Ovary (tissue), 7 donors: ENCODE measurements at regions not wholly inside any gene's neighbourhood (a gene's known extent, or its start where the extent isn't known, plus 50 kb on each side); places are given as distances from the start of the nearest gene placed in this dataset.

ENCODE experiments used
- DNase-seq, 5 donors: peaks; one replicate each; pipeline ENCODE4 v3.0.0-alpha.2; 2019 to 2020
- H3K27ac ChIP-seq, 2 donors: fragments of 200-600 bp; one replicate each; pipeline versions ENCODE4 v1.5.1 to v1.8.0; 2019 to 2022
- H3K27me3 ChIP-seq: fragments of 200-600 bp; one replicate; pipeline ENCODE4 v1.8.0; 2022
- H3K36me3 ChIP-seq: fragments of 200-600 bp; sonication (generic); one replicate; pipeline ENCODE4 v1.5.1; 2019
- H3K4me1 ChIP-seq: one replicate; pipeline ENCODE4 v1.8.1; 2013; ENCODE audit warnings: mild to moderate bottlenecking, moderate library complexity; ENCODE audit not compliant: insufficient read depth
- H3K4me3 ChIP-seq: fragments of 200-600 bp; sonication (generic); one replicate; pipeline ENCODE4 v1.5.1; 2017
- H3K9me3 ChIP-seq, 2 donors: fragments of 200-600 bp in 1 of 2; sonication (generic) in 1 of 2; one replicate each; pipeline versions ENCODE4 v1.5.1 to v1.8.1; 2013 to 2019; ENCODE audit warnings: mild to moderate bottlenecking in 1 of 2, moderate library complexity in 1 of 2
- EP300 ChIP-seq: sonication (generic); formaldehyde crosslinking; IDR thresholded peaks from one replicate; pipeline ENCODE4 v1.6.1; 2017; ENCODE audit warnings: antibody characterized with exemption
- POLR2A ChIP-seq: fragments of 450-650 bp; IDR thresholded peaks from one replicate; pipeline ENCODE4 v1.6.1; 2017; ENCODE audit warnings: antibody characterized with exemption, mild to moderate bottlenecking, moderate library complexity
- WGBS, 3 donors: extraction: QIAGEN DNeasy Blood & Tissue Kit in 1 of 3; methylation state at CpG; one replicate each; pipeline versions ENCODE4 v1.1.5 to v1.1.7; 2013 to 2017; 5-methylcytosine and 5-hydroxymethylcytosine counted together
- intact Hi-C, 4 donors: fragments of 100-400 bp; cut with DNase I; formaldehyde crosslinking; loops; one replicate each; pipeline versions ENCODE4 v1.11.0 to v1.15.1; 2022 to 2023
- TF ChIP-seq, protein P1 (sequence below), 3 donors: fragments of 450-650 bp in 2 of 3; fragments of 200-600 bp in 1 of 3; IDR thresholded peaks; one replicate each; pipeline versions ENCODE4 v1.5.1 to v1.8.0; 2016 to 2022; ENCODE audit warnings: antibody characterized with exemption in 3 of 3, mild to moderate bottlenecking in 1 of 3
- donor health status: DM: no; HTN: no; CAD: no; lungs with moderate emphysema.
- donor health status: DM: no; HTN: no; CAD: no.
- donor health status: Bipolar disorder and iron deficiency.
- donor health status: DM: no; HTN: no; CAD: no.
- donor health status: DM: yes; HTN: yes; CAD: no.

DNA sequence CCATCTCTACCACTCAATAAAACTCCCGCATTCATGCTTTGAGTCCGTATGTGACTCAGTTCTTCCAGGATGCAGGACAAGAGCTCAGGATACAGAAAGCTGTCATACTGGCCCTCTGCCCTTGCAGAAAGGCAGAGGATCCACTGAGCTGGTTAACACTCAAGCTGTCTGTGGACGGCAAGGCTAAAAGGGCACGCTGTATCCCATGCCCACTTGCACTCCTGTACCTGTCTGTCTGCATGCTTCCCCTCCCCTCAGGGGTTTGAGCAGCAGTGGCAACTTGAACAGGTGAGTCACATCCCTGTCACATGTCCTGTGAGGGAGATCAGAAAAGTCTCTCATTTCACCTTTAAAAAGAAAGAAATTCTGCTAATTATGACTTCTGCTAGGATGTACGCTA, 293.8 kb downstream of the HS3ST3B1 start:
- H3K36me3 ChIP-seq, result no peaks in the 10 kb centered on the region
- 93 to 95% (median 94%) methylated on average over 5 of the region's 5 CpGs for WGBS, 3 donors
- no peak overlapping the region for H3K4me3 ChIP-seq
- TF ChIP-seq POLR2A, result no peak
- TF ChIP-seq EP300, result no peak
- TF ChIP-seq, protein P1, sequence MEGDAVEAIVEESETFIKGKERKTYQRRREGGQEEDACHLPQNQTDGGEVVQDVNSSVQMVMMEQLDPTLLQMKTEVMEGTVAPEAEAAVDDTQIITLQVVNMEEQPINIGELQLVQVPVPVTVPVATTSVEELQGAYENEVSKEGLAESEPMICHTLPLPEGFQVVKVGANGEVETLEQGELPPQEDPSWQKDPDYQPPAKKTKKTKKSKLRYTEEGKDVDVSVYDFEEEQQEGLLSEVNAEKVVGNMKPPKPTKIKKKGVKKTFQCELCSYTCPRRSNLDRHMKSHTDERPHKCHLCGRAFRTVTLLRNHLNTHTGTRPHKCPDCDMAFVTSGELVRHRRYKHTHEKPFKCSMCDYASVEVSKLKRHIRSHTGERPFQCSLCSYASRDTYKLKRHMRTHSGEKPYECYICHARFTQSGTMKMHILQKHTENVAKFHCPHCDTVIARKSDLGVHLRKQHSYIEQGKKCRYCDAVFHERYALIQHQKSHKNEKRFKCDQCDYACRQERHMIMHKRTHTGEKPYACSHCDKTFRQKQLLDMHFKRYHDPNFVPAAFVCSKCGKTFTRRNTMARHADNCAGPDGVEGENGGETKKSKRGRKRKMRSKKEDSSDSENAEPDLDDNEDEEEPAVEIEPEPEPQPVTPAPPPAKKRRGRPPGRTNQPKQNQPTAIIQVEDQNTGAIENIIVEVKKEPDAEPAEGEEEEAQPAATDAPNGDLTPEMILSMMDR (IDR thresholded peaks at IDR 0.05), result no peak
- DNase-seq, result no peak
- no peaks in the 10 kb centered on the region for H3K27me3 ChIP-seq
- no peak overlapping the region for H3K27ac ChIP-seq
- no peaks in the 10 kb centered on the region for H3K9me3 ChIP-seq
- H3K4me1 ChIP-seq, result no peaks in the 10 kb centered on the region
- intact Hi-C loops, result no loop called here

DNA sequence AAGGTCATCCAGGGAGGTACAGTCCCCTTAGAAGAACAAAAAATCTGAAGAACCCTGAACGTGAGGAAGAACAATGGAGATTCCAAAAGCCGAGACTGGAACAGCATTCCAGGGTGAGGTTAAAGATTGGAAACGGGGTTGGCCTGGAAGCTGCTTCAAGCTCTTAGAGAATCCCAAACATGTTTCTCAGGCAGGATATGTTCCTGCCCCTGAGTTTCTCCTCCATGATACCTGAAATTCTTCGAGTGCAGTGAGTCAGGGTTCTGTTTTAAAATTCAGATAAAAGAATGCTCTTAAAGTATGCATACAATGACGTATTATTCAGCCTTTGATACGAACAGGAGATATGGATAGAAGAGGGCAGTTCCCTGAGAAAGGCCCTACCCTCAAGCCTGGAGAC, 293.1 kb downstream of the HS3ST3B1 start:
- intact Hi-C loops, result no loop called here
- 64 to 78% (median 71%) methylated on average over 6 of the region's 6 CpGs for WGBS, 3 donors
- no peaks in the 10 kb centered on the region for H3K27me3 ChIP-seq
- no peak for TF ChIP-seq EP300
- no peak for DNase-seq
- no peak overlapping the region for H3K27ac ChIP-seq
- H3K4me1 ChIP-seq, result no peaks in the 10 kb centered on the region
- no peaks in the 10 kb centered on the region for H3K36me3 ChIP-seq
- H3K4me3 ChIP-seq, result no peak overlapping the region
- no peaks in the 10 kb centered on the region for H3K9me3 ChIP-seq

GRCh38 chr17:14590459-14591250, 289.8 kb downstream of the HS3ST3B1 start:
- no peaks in the 10 kb centered on the region for H3K27me3 ChIP-seq
- no peak overlapping the region for H3K27ac ChIP-seq
- intact Hi-C loops, result no loop called here
- no peak for DNase-seq
- TF ChIP-seq, protein P1 (IDR thresholded peaks at IDR 0.05), result no peak
- TF ChIP-seq POLR2A (no peak), EP300 (no peak)
- no peak overlapping the region for H3K4me3 ChIP-seq
- no peaks in the 10 kb centered on the region for H3K9me3 ChIP-seq
- H3K4me1 ChIP-seq, result no peaks in the 10 kb centered on the region
- no peaks in the 10 kb centered on the region for H3K36me3 ChIP-seq
- 71 to 73% (median 72%) methylated on average over 5 of the region's 5 CpGs for WGBS, 3 donors

DNA sequence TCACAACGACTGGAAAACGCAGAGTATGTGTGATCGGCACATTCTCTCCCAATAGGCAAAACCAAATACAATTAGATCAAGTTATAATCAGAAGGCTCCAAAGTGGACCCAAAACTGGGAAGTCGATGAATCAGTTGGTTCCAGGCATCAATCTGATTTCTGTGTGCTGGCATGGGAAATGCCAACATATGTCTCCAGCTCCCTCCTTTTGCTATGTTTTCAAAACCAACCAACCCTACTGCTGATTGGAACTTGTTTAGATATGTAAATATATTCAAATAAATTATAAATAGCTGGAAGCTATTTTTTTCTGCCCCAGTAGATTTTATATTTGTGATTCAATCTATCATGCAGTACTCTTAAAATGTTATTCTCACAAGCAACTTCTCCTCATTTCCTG, 284.2 kb downstream of the HS3ST3B1 start:
- Histone ChIP-seq H3K36me3 (no peaks in the 10 kb centered on the region), H3K4me1 (no peaks in the 10 kb centered on the region), H3K27me3 (no peaks in the 10 kb centered on the region), H3K27ac (no peak overlapping the region), H3K9me3 (no peaks in the 10 kb centered on the region), H3K4me3 (no peak overlapping the region)
- 87 to 89% (median 88%) methylated on average over 4 of the region's 4 CpGs for WGBS, 3 donors
- TF ChIP-seq, protein P1 (IDR thresholded peaks at IDR 0.05), result no peak
- TF ChIP-seq EP300 (no peak), POLR2A (no peak)
- intact Hi-C loops, result no loop called here
- no peak for DNase-seq

- Histone ChIP-seq H3K36me3 (no peaks in the 10 kb centered on the region), H3K27me3 (no peaks in the 10 kb centered on the region), H3K4me3 (no peak overlapping the region), H3K9me3 (no peaks in the 10 kb centered on the region), H3K4me1 (no peaks in the 10 kb centered on the region), H3K27ac (no peak overlapping the region)
- intact Hi-C loops, result no loop called here
- WGBS, 3 donors, result 95 to 97% (median 97%) methylated on average over 2 of the region's 2 CpGs
- no peak for DNase-seq
- TF ChIP-seq, protein P1 (IDR thresholded peaks at IDR 0.05), result no peak
- no peak for TF ChIP-seq EP300
- no peak for TF ChIP-seq POLR2A
These were observed 282.1 kb downstream of the HS3ST3B1 start for GRCh38 chr17:14582996-14583395.
